ENCODE measurements at regions not wholly inside any gene's neighbourhood (a gene's known extent, or its start where the extent isn't known, plus 50 kb on each side); places are given as distances from the start of the nearest gene placed in this dataset.

DNA sequence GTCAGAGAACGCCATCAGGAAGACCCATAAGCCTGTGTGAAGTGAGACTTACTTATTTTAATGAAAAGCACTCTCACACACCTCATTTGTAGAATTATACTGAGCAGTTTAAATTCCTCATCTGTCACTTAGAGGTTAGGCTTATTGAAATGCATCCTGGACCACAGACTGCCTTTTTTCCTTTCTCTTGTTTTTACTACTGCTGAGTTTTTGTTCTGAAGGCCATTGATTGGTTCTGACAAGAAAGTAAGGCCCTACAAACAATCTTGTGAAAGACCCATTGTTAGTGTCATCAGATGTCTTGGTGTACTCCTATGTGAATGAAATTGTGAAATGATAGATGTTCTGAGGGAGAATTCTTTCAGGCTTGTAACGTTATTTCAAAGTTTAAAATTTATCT lies 1343.3 kb upstream of the ADGRL2 start:
- H3K36me3 ChIP-seq = no peaks in the 10 kb centered on the region
- WGBS, 5 donors = 45 to 74% (median 46%) methylated on average over 2 of the region's 2 CpGs
- H3K27ac ChIP-seq = no peak overlapping the region
- DNase-seq = no peak
- TF ChIP-seq, protein P1, sequence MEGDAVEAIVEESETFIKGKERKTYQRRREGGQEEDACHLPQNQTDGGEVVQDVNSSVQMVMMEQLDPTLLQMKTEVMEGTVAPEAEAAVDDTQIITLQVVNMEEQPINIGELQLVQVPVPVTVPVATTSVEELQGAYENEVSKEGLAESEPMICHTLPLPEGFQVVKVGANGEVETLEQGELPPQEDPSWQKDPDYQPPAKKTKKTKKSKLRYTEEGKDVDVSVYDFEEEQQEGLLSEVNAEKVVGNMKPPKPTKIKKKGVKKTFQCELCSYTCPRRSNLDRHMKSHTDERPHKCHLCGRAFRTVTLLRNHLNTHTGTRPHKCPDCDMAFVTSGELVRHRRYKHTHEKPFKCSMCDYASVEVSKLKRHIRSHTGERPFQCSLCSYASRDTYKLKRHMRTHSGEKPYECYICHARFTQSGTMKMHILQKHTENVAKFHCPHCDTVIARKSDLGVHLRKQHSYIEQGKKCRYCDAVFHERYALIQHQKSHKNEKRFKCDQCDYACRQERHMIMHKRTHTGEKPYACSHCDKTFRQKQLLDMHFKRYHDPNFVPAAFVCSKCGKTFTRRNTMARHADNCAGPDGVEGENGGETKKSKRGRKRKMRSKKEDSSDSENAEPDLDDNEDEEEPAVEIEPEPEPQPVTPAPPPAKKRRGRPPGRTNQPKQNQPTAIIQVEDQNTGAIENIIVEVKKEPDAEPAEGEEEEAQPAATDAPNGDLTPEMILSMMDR (IDR thresholded peaks at IDR 0.05 in 8 of 11, conservative IDR thresholded peaks at IDR 0.05 in 3 of 11) = no peak
- no peak for TF ChIP-seq POLR2AphosphoS5 (IDR thresholded peaks at IDR 0.05)
- TF ChIP-seq POLR2A (IDR thresholded peaks at IDR 0.05) = no peak
- intact Hi-C loops (cut with DNase I; ENCODE audit: low total_unique reads) = no loop called here
- no peak overlapping the region for H3K4me3 ChIP-seq
- H3K9me3 ChIP-seq = peaks cover 0 to 8% (median 0%) of the 10 kb centered on the region in 8 donors
- H3K27me3 ChIP-seq (replicated peaks in 1 of 7) = no peaks in the 10 kb centered on the region
- no peaks in the 10 kb centered on the region for H3K4me1 ChIP-seq

DNA sequence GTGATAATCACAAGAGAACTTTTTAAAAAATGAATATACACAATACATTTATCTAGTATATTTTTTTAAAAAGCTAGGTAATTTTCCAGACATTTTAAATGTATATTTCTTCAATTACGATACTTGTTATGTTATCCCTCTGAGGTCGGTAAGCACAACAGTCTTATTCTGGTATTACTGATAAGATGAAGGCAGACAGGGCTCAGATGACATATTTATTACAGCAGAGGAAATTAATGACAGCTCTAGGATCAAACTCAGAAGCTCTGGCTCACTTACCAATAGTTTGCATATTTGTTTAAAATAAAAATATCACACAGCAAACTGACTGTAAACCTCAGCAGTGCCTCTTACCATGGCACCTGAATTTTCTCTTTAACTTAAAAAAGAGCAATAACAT lies 1347.0 kb upstream of the ADGRL2 start:
- Histone ChIP-seq H3K27me3 (replicated peaks in 1 of 7) (no peaks in the 10 kb centered on the region), H3K27ac (no peak overlapping the region), H3K4me1 (no peaks in the 10 kb centered on the region), H3K4me3 (no peak overlapping the region), H3K9me3 (peaks cover 0 to 2% (median 0%) of the 10 kb centered on the region in 8 donors), H3K36me3 (no peaks in the 10 kb centered on the region)
- intact Hi-C loops (cut with DNase I; ENCODE audit: low total_unique reads) = no loop called here
- DNase-seq = no peak
- 33 to 55% (median 53%) methylated on average over 2 of the region's 2 CpGs for WGBS, 5 donors
- TF ChIP-seq POLR2A (IDR thresholded peaks at IDR 0.05) = no peak
- TF ChIP-seq, protein P1 (IDR thresholded peaks at IDR 0.05 in 8 of 11, conservative IDR thresholded peaks at IDR 0.05 in 3 of 11) = no peak
- no peak for TF ChIP-seq POLR2AphosphoS5 (IDR thresholded peaks at IDR 0.05)

DNA sequence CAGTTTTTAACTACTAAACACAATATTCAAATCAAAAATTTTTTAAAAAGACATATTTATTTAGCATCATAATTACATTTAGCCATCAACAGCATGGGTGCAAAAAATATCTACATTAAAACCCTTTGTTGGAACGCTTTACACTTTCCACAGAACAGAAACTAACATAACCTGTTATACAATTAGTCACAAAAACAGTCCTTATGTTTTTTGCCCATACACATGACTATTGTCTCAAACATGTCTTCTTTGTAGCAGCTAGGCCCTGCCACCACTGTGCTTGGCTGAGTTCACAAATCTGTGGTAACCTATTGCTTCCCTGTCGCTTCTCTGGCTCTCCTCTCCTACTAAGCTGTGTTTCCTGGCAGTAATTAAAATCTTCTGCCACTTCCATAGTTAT lies 1350.0 kb upstream of the ADGRL2 start:
- DNase-seq = no peak
- Histone ChIP-seq H3K9me3 (no peaks in the 10 kb centered on the region), H3K27ac (no peak overlapping the region), H3K36me3 (no peaks in the 10 kb centered on the region), H3K27me3 (replicated peaks in 1 of 7) (no peaks in the 10 kb centered on the region), H3K4me1 (no peaks in the 10 kb centered on the region), H3K4me3 (no peak overlapping the region)
- WGBS, 5 donors = 62 to 76% (median 69%) methylated on average over 2 of the region's 2 CpGs
- intact Hi-C loops (cut with DNase I; ENCODE audit: low total_unique reads) = no loop called here
- no peak for TF ChIP-seq POLR2A (IDR thresholded peaks at IDR 0.05)
- TF ChIP-seq POLR2AphosphoS5 (IDR thresholded peaks at IDR 0.05) = no peak
- TF ChIP-seq, protein P1 (IDR thresholded peaks at IDR 0.05 in 8 of 11, conservative IDR thresholded peaks at IDR 0.05 in 3 of 11) = no peak

GRCh38 chr1:80448081-80448480 lies 1352.7 kb upstream of the ADGRL2 start:
- DNase-seq = no peak
- 63 to 71% (median 67%) methylated on average over 5 of the region's 5 CpGs for WGBS, 5 donors
- H3K9me3 ChIP-seq = no peaks in the 10 kb centered on the region
- H3K36me3 ChIP-seq = no peaks in the 10 kb centered on the region
- intact Hi-C loops (cut with DNase I; ENCODE audit: low total_unique reads) = no loop called here
- H3K27me3 ChIP-seq (replicated peaks in 1 of 7) = no peaks in the 10 kb centered on the region
- H3K27ac ChIP-seq = no peak overlapping the region
- no peaks in the 10 kb centered on the region for H3K4me1 ChIP-seq
- no peak for TF ChIP-seq POLR2A (IDR thresholded peaks at IDR 0.05)
- no peak for TF ChIP-seq POLR2AphosphoS5 (IDR thresholded peaks at IDR 0.05)
- TF ChIP-seq, protein P1 (IDR thresholded peaks at IDR 0.05 in 8 of 11, conservative IDR thresholded peaks at IDR 0.05 in 3 of 11) = no peak
- no peak overlapping the region for H3K4me3 ChIP-seq
